Right lobe of liver (tissue), 4 donors: ENCODE measurements at regions not wholly inside any gene's neighbourhood (a gene's known extent, or its start where the extent isn't known, plus 50 kb on each side); places are given as distances from the start of the nearest gene placed in this dataset.

Source experiments
- POLR2A ChIP-seq: fragments of 450-650 bp; IDR thresholded peaks from one replicate; pipeline ENCODE4 v1.6.1; 2017; ENCODE audit warnings: antibody characterized with exemption, mild to moderate bottlenecking
- TF ChIP-seq, protein P1 (sequence below), 4 donors: fragments of 200-600 bp in 3 of 4; fragments of 450-650 bp in 1 of 4; IDR thresholded peaks; one replicate each; pipeline versions ENCODE4 v1.5.1 to v1.8.0; 2016 to 2022; ENCODE audit warnings: antibody characterized with exemption in 4 of 4, mild to moderate bottlenecking in 2 of 4
- donor health status: DM: no; HTN: no; CAD: no.
- donor health status: DM: no; HTN: no; CAD: no.
- donor health status: DM: no; HTN: yes; CAD: no.

DNA sequence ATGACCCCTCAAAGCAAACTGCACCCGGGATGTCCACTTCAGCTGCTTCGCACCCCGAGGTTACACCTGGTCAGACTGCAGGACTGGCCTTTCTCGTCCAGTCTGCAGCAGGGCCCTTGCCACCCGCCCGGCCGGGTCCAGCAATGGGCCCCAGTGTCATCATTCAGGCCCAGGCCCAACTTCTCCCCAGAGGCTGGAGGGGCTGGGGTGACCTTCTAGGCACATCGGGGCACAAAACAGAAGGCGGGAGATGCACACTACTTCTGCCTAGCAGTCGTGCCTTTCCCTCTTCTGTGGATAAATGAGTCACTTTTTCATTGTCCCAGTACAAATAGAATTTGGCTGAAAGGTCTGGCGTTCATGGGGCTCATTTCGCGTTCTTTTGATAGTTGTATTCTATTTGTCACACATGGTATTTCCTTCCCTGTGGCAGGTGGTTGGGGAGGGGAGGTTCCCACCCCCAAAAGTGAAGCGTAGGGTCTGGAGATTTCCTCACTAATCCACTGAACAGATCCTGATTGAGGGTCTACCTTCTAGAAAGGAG lies 56.9 kb upstream of the ID2 start:
- no peak for TF ChIP-seq POLR2A
- TF ChIP-seq, protein P1, sequence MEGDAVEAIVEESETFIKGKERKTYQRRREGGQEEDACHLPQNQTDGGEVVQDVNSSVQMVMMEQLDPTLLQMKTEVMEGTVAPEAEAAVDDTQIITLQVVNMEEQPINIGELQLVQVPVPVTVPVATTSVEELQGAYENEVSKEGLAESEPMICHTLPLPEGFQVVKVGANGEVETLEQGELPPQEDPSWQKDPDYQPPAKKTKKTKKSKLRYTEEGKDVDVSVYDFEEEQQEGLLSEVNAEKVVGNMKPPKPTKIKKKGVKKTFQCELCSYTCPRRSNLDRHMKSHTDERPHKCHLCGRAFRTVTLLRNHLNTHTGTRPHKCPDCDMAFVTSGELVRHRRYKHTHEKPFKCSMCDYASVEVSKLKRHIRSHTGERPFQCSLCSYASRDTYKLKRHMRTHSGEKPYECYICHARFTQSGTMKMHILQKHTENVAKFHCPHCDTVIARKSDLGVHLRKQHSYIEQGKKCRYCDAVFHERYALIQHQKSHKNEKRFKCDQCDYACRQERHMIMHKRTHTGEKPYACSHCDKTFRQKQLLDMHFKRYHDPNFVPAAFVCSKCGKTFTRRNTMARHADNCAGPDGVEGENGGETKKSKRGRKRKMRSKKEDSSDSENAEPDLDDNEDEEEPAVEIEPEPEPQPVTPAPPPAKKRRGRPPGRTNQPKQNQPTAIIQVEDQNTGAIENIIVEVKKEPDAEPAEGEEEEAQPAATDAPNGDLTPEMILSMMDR (IDR thresholded peaks at IDR 0.05), result no peak
